ENCODE measurements at regions not wholly inside any gene's neighbourhood (a gene's known extent, or its start where the extent isn't known, plus 50 kb on each side); places are given as distances from the start of the nearest gene placed in this dataset.

GRCh38 chr6:14552891-14553290 is 435.3 kb downstream of the CD83 start:
- TF ChIP-seq ZNF671 (CRISPR knock-in tag; IDR thresholded peaks at IDR 0.05) = no peak
- TF ChIP-seq ZNF512 (CRISPR knock-in tag; IDR thresholded peaks at IDR 0.05; ENCODE audit: borderline replicate concordance) = no peak
- no peak for TF ChIP-seq MAX (CRISPR knock-in tag; IDR thresholded peaks at IDR 0.05)
- no peak for TF ChIP-seq ETV6 (CRISPR knock-in tag; IDR thresholded peaks at IDR 0.05)
- no peak for TF ChIP-seq CTCF (IDR thresholded peaks at IDR 0.05)
- TF ChIP-seq CDX4 (CRISPR knock-in tag; IDR thresholded peaks at IDR 0.05; ENCODE audit: borderline replicate concordance) = no peak
- no peak for TF ChIP-seq ZNF416 (CRISPR knock-in tag; IDR thresholded peaks at IDR 0.05)
- no peak for TF ChIP-seq ATF3 (CRISPR knock-in tag; conservative IDR thresholded peaks at IDR 0.05)
- no peak for TF ChIP-seq FOXK1 (CRISPR knock-in tag; IDR thresholded peaks at IDR 0.05)
- no peak for TF ChIP-seq FOXJ3 (CRISPR knock-in tag; IDR thresholded peaks at IDR 0.05; ENCODE audit: borderline replicate concordance)
- TF ChIP-seq SOX15 (CRISPR knock-in tag; IDR thresholded peaks at IDR 0.05) = no peak
- no peak for TF ChIP-seq JUN (CRISPR knock-in tag; IDR thresholded peaks at IDR 0.05)
- no peak for TF ChIP-seq CREB1 (CRISPR knock-in tag; IDR thresholded peaks at IDR 0.05)
